ENCODE measurements at regions not wholly inside any gene's neighbourhood (a gene's known extent, or its start where the extent isn't known, plus 50 kb on each side); places are given as distances from the start of the nearest gene placed in this dataset.

GRCh38 chr18:43482600-43482999 is 205.3 kb upstream of the SYT4 start:
- TF ChIP-seq REST (IDR thresholded peaks at IDR 0.05; ENCODE audit: insufficient replicate concordance, low read depth): no peak
- no peak for TF ChIP-seq CTCF (IDR thresholded peaks at IDR 0.05; ENCODE audit: insufficient read depth, low read length)
- TF ChIP-seq POLR2AphosphoS5 (IDR thresholded peaks at IDR 0.05; ENCODE audit: low read depth): no peak
- TF ChIP-seq GABPA (IDR thresholded peaks at IDR 0.05; ENCODE audit: low read depth): no peak

Data from HL-60 (cell line).